Mesenchymal stem cell (in vitro differentiated cells and primary cell): ENCODE measurements at regions not wholly inside any gene's neighbourhood (a gene's known extent, or its start where the extent isn't known, plus 50 kb on each side); places are given as distances from the start of the nearest gene placed in this dataset.

Experiments used
- DNase-seq: peaks from one replicate; pipeline ENCODE4 v3.0.0-alpha.2; 2013
- H2AFZ ChIP-seq: one replicate; pipeline ENCODE4 v1.6.1; 2013; ENCODE audit warnings: low read depth, mild to moderate bottlenecking, control low read depth, inconsistent platforms, low read length, moderate library complexity
- H2AK5ac ChIP-seq: 2 replicates; pipeline ENCODE4 v1.6.1; 2013; ENCODE audit warnings: low read length, moderate library complexity, mild to moderate bottlenecking, inconsistent platforms; ENCODE audit not compliant: severe bottlenecking
- H2BK120ac ChIP-seq: one replicate; pipeline ENCODE4 v1.6.1; 2013; ENCODE audit warnings: low read depth, mild to moderate bottlenecking, inconsistent platforms, low read length, moderate library complexity
- H2BK12ac ChIP-seq, 2 experiments: one replicate each; pipeline ENCODE4 v1.6.1; 2013; ENCODE audit warnings: inconsistent platforms in 2 of 2, low read length in 2 of 2, mild to moderate bottlenecking in 2 of 2, moderate library complexity in 2 of 2, control low read depth in 1 of 2
- H2BK15ac ChIP-seq: one replicate; pipeline ENCODE4 v1.6.1; 2013; ENCODE audit warnings: mild to moderate bottlenecking, low read depth, inconsistent platforms; ENCODE audit not compliant: poor library complexity, severe bottlenecking
- H2BK5ac ChIP-seq: 2 replicates; pipeline ENCODE4 v1.6.1; 2013; ENCODE audit warnings: low read depth, mild to moderate bottlenecking, low read length, control low read depth, inconsistent platforms; ENCODE audit not compliant: poor library complexity, severe bottlenecking
- H3K14ac ChIP-seq, 2 experiments: one replicate each; pipeline ENCODE4 v1.6.1; 2013; ENCODE audit warnings: inconsistent platforms in 2 of 2, low read length in 2 of 2, control low read depth in 1 of 2, mild to moderate bottlenecking in 1 of 2, moderate library complexity in 1 of 2
- H3K18ac ChIP-seq, 2 experiments: one replicate each; pipeline ENCODE4 v1.6.1; 2013; ENCODE audit warnings: inconsistent platforms in 2 of 2, low read length in 2 of 2, control low read depth in 1 of 2, low read depth in 1 of 2, mild to moderate bottlenecking in 1 of 2
- H3K23ac ChIP-seq, 2 experiments: one replicate each; pipeline ENCODE4 v1.6.1; 2013; ENCODE audit warnings: inconsistent platforms in 2 of 2, low read length in 2 of 2, mild to moderate bottlenecking in 2 of 2, moderate library complexity in 2 of 2, control low read depth in 1 of 2
- H3K27ac ChIP-seq: 2 replicates; pipeline ENCODE4 v1.5.1; 2013; ENCODE audit warnings: mild to moderate bottlenecking, moderate library complexity, low read length, control low read depth, inconsistent platforms; ENCODE audit not compliant: poor library complexity, severe bottlenecking
- H3K27me3 ChIP-seq, 2 experiments: 2 replicates each; pipeline versions ENCODE4 v1.6.1 to v1.7.0; 2013; ENCODE audit warnings: low read length in 2 of 2, mild to moderate bottlenecking in 2 of 2, moderate library complexity in 2 of 2, control low read depth in 1 of 2, inconsistent platforms in 1 of 2; ENCODE audit not compliant: control insufficient read depth in 1 of 2, insufficient read depth in 1 of 2
- H3K36me3 ChIP-seq, 2 experiments: 2 replicates each; pipeline versions ENCODE4 v1.6.1 to v1.7.0; 2013; ENCODE audit warnings: low read length in 2 of 2, control low read depth in 1 of 2, inconsistent platforms in 1 of 2, low read depth in 1 of 2, mild to moderate bottlenecking in 1 of 2; ENCODE audit not compliant: insufficient read depth in 2 of 2, control insufficient read depth in 1 of 2
- H3K4ac ChIP-seq, 2 experiments: one replicate each; pipeline ENCODE4 v1.6.1; 2013; ENCODE audit warnings: inconsistent platforms in 2 of 2, low read length in 2 of 2, mild to moderate bottlenecking in 2 of 2, moderate library complexity in 2 of 2, control low read depth in 1 of 2, low read depth in 1 of 2
- H3K4me1 ChIP-seq: 2 replicates; pipeline ENCODE4 v1.6.1; 2013; ENCODE audit warnings: low read depth, low read length, control low read depth; ENCODE audit not compliant: control insufficient read depth, insufficient read depth
- H3K4me2 ChIP-seq: 2 replicates; pipeline ENCODE4 v1.6.1; 2013; ENCODE audit warnings: low read length, mild to moderate bottlenecking, inconsistent platforms; ENCODE audit not compliant: poor library complexity, severe bottlenecking
- H3K4me3 ChIP-seq, 2 experiments: 2 replicates each; pipeline versions ENCODE4 v1.5.1 to v1.7.0; 2013; ENCODE audit warnings: low read length in 2 of 2, mild to moderate bottlenecking in 2 of 2, control low read depth in 1 of 2, low read depth in 1 of 2; ENCODE audit not compliant: insufficient read depth in 1 of 2
- H3K79me1 ChIP-seq: replicated peaks from 2 replicates; pipeline ENCODE4 v1.6.1; 2013; ENCODE audit warnings: mild to moderate bottlenecking, control low read depth, low read length, inconsistent platforms; ENCODE audit not compliant: poor library complexity, severe bottlenecking
- H3K9ac ChIP-seq: 2 replicates; pipeline ENCODE4 v1.7.0; 2013; ENCODE audit warnings: mild to moderate bottlenecking, low read length, moderate library complexity
- H3K9me3 ChIP-seq: 2 replicates; pipeline ENCODE4 v1.7.0; 2013; ENCODE audit warnings: mild to moderate bottlenecking, low read length; ENCODE audit not compliant: control insufficient read depth
- H4K8ac ChIP-seq: one replicate; pipeline ENCODE4 v1.6.1; 2013; ENCODE audit warnings: inconsistent platforms, mild to moderate bottlenecking, low read length, moderate library complexity
- H4K91ac ChIP-seq: one replicate; pipeline ENCODE4 v1.6.1; 2013; ENCODE audit warnings: mild to moderate bottlenecking, low read length, inconsistent platforms
- WGBS: methylation state at CpG from one replicate; pipeline ENCODE4 v1.1.7; 2013; ENCODE audit warnings: mixed read lengths; 5-methylcytosine and 5-hydroxymethylcytosine counted together

GRCh38 chr5:3659907-3660306 lies 64.3 kb downstream of the IRX1 start:
- Histone ChIP-seq H3K4me2 (no peak overlapping the region), H4K91ac (no peak overlapping the region), H4K8ac (no peak overlapping the region), H3K36me3 (no peaks in the 10 kb centered on the region), H3K18ac (no peak overlapping the region), H2AFZ (no peak overlapping the region), H2BK15ac (no peak overlapping the region), H3K9ac (no peak overlapping the region), H2AK5ac (no peak overlapping the region), H2BK5ac (no peak overlapping the region), H3K4me1 (no peaks in the 10 kb centered on the region), H3K14ac (no peak overlapping the region), H3K4ac (no peak overlapping the region), H3K27me3 (no peaks in the 10 kb centered on the region), H3K9me3 (no peaks in the 10 kb centered on the region), H3K27ac (no peak overlapping the region), H2BK12ac (no peak overlapping the region), H3K4me3 (no peak overlapping the region), H2BK120ac (no peak overlapping the region), H3K23ac (no peak overlapping the region), H3K79me1 (no peaks in the 10 kb centered on the region)
- no peak for DNase-seq
- 66% methylated on average over 8 of the region's 8 CpGs for WGBS

DNA sequence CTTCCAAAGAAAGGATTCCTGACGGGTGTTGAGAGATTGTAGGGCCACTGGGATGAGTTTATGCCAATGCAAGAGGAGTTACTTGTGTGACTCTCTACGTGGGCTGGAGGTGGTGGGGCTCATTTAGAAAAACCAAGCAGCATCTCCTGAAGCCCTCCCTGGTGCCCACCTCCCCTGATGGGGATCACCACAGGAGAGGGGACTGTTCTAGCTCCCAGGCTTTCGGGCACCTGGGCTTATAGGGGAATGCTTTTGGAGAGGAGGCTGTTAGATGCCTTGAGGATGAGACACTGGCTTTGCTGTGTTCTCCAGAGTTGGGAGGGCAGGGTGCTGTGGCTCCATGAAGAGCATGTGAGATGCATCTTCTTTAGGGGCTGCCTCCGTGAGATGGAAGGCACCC lies 65.0 kb downstream of the IRX1 start:
- no peak overlapping the region for H3K4me2 ChIP-seq
- H2BK15ac ChIP-seq: no peak overlapping the region
- H2BK12ac ChIP-seq: no peak overlapping the region
- H2BK120ac ChIP-seq: no peak overlapping the region
- H4K8ac ChIP-seq: no peak overlapping the region
- WGBS: 56% methylated on average over 4 of the region's 4 CpGs
- H4K91ac ChIP-seq: no peak overlapping the region
- no peak overlapping the region for H3K9ac ChIP-seq
- H3K27ac ChIP-seq: no peak overlapping the region
- no peak overlapping the region for H3K23ac ChIP-seq
- H3K9me3 ChIP-seq: no peaks in the 10 kb centered on the region
- no peaks in the 10 kb centered on the region for H3K36me3 ChIP-seq
- no peak overlapping the region for H3K18ac ChIP-seq
- no peaks in the 10 kb centered on the region for H3K79me1 ChIP-seq
- H3K4me1 ChIP-seq: no peaks in the 10 kb centered on the region
- no peaks in the 10 kb centered on the region for H3K27me3 ChIP-seq
- no peak overlapping the region for H3K4ac ChIP-seq
- no peak overlapping the region for H3K14ac ChIP-seq
- no peak overlapping the region for H3K4me3 ChIP-seq
- DNase-seq: no peak
- H2AFZ ChIP-seq: no peak overlapping the region
- no peak overlapping the region for H2BK5ac ChIP-seq
- no peak overlapping the region for H2AK5ac ChIP-seq

DNA sequence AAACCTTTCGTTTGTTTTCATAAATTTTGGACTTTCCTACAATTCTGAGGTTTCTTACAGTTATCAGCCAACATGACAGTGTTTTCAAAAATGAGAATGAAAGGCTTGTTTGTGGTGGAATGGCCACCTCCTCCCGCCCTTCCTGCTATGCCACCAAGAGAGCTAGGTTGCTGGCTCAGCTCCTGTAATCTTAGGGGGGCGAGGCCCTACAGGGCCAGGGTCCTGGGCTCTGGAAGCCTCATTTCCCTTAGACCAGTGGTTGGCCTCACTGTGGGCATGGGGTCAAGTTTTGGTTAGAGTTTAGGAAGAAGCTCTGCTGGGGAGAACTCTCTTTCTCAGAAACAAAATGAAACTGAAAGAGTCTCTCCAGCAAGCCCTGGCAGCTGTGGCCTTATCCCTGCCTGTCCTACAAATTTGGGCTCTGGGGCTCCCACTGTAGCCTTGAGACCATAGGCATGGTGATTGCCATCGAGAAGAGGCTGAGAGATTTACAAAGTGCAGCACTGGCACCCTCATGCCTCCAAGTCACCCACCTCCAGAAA lies 66.2 kb downstream of the IRX1 start:
- H2AFZ ChIP-seq: no peak overlapping the region
- no peak overlapping the region for H2BK12ac ChIP-seq
- H3K9ac ChIP-seq: no peak overlapping the region
- no peak overlapping the region for H4K91ac ChIP-seq
- H4K8ac ChIP-seq: no peak overlapping the region
- no peak overlapping the region for H2BK15ac ChIP-seq
- H2BK5ac ChIP-seq: no peak overlapping the region
- H3K23ac ChIP-seq: no peak overlapping the region
- H3K4me1 ChIP-seq: no peaks in the 10 kb centered on the region
- no peaks in the 10 kb centered on the region for H3K36me3 ChIP-seq
- H3K4ac ChIP-seq: no peak overlapping the region
- H2BK120ac ChIP-seq: no peak overlapping the region
- H3K9me3 ChIP-seq: no peaks in the 10 kb centered on the region
- H3K4me2 ChIP-seq: no peak overlapping the region
- no peak overlapping the region for H3K18ac ChIP-seq
- no peak overlapping the region for H3K4me3 ChIP-seq
- no peak overlapping the region for H2AK5ac ChIP-seq
- no peaks in the 10 kb centered on the region for H3K79me1 ChIP-seq
- DNase-seq: no peak
- H3K27me3 ChIP-seq: no peaks in the 10 kb centered on the region
- WGBS: 54% methylated on average over 3 of the region's 4 CpGs
- H3K14ac ChIP-seq: no peak overlapping the region
- H3K27ac ChIP-seq: no peak overlapping the region

DNA sequence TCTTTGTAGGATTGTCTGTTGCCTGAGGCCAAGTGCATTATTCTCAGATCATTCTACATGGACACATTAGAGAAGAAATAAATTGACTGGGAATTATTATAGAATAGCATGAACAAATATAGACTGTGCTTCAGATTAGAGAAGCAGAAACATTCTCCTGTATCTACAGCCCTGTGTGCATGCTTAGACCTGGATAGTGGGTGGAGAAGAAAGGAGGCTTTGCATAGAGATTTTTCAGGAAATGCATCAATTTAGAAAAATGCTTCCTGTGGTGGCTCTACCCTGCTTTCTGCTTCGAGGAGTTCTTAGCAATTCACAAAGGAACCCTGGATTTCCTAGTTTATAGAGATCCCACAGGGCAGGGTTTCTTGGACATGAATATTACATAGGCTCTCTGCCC lies 66.7 kb downstream of the IRX1 start:
- Histone ChIP-seq H3K4me3 (no peak overlapping the region), H2BK5ac (no peak overlapping the region), H3K9ac (no peak overlapping the region), H3K36me3 (no peaks in the 10 kb centered on the region), H3K18ac (no peak overlapping the region), H3K4ac (no peak overlapping the region), H3K9me3 (no peaks in the 10 kb centered on the region), H3K27ac (no peak overlapping the region), H3K79me1 (no peaks in the 10 kb centered on the region), H3K4me2 (no peak overlapping the region), H2BK15ac (no peak overlapping the region), H3K14ac (no peak overlapping the region), H2AK5ac (no peak overlapping the region), H2AFZ (no peak overlapping the region), H3K4me1 (no peaks in the 10 kb centered on the region), H4K91ac (no peak overlapping the region), H4K8ac (no peak overlapping the region), H2BK12ac (no peak overlapping the region), H2BK120ac (no peak overlapping the region), H3K27me3 (no peaks in the 10 kb centered on the region), H3K23ac (no peak overlapping the region)
- no peak for DNase-seq
- 29% methylated on average over 1 of the region's 1 CpG for WGBS
